ENCODE measurements at regions not wholly inside any gene's neighbourhood (a gene's known extent, or its start where the extent isn't known, plus 50 kb on each side); places are given as distances from the start of the nearest gene placed in this dataset.

GRCh38 chr5:99369797-99370593 lies 441.2 kb upstream of the CHD1 start:
- TF ChIP-seq OSR1 (CRISPR knock-in tag; IDR thresholded peaks at IDR 0.05) = no peak
- TF ChIP-seq ISL1 (CRISPR knock-in tag; IDR thresholded peaks at IDR 0.05) = no peak
- no peak for TF ChIP-seq ZNF8 (CRISPR knock-in tag; IDR thresholded peaks at IDR 0.05)
- TF ChIP-seq ZFP30 (CRISPR knock-in tag; IDR thresholded peaks at IDR 0.05) = no peak
- TF ChIP-seq GLIS3 (CRISPR knock-in tag; IDR thresholded peaks at IDR 0.05) = no peak
- no peak for TF ChIP-seq PATZ1 (CRISPR knock-in tag; IDR thresholded peaks at IDR 0.05; ENCODE audit: borderline replicate concordance)
- TF ChIP-seq ZNF565 (CRISPR knock-in tag; conservative IDR thresholded peaks at IDR 0.05; ENCODE audit: low read depth) = no peak
- TF ChIP-seq CREB5 (CRISPR knock-in tag; IDR thresholded peaks at IDR 0.05; ENCODE audit: low read depth) = no peak
- TF ChIP-seq BACH2 (CRISPR knock-in tag; IDR thresholded peaks at IDR 0.05; ENCODE audit: borderline replicate concordance) = no peak
- no peak for TF ChIP-seq ZFP3 (CRISPR knock-in tag; IDR thresholded peaks at IDR 0.05)

Data from SK-N-SH treated with all-trans-retinoic acid at 6 μM for 48 hours (cell line).